NT2/D1 (cell line): ENCODE measurements at regions not wholly inside any gene's neighbourhood (a gene's known extent, or its start where the extent isn't known, plus 50 kb on each side); places are given as distances from the start of the nearest gene placed in this dataset.

ENCODE experiments used
- SUZ12 ChIP-seq: IDR thresholded peaks from 2 replicates; pipeline ENCODE4 v1.6.1; 2011; ENCODE audit not compliant: insufficient read length, insufficient read depth; ENCODE audit errors: extremely low read depth
- YY1 ChIP-seq: IDR thresholded peaks from 2 replicates; pipeline ENCODE4 v1.6.1; 2011; ENCODE audit not compliant: insufficient read length, insufficient read depth

DNA sequence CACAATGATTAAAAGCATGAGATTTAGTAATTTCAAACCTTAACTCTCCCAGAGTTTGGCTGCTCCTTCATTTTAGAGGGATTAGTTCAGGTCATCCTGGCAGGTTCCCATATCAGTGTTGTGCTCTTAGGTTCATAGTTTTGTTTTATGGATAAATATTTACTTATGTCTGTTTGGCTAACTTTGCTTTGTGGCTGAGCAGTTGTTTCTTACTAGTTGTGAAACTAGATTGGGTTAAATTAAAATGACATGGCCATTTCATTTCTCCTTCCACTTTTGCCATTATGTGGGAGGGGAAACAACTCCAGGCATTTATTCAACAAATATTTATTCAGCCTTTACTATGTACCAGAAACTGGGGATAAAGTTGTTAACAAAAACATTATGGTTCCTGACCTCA lies 158.8 kb downstream of the TMTC3 start:
- no peak for TF ChIP-seq SUZ12
- TF ChIP-seq YY1, result no peak
